ENCODE measurements at regions not wholly inside any gene's neighbourhood (a gene's known extent, or its start where the extent isn't known, plus 50 kb on each side); places are given as distances from the start of the nearest gene placed in this dataset.

DNA sequence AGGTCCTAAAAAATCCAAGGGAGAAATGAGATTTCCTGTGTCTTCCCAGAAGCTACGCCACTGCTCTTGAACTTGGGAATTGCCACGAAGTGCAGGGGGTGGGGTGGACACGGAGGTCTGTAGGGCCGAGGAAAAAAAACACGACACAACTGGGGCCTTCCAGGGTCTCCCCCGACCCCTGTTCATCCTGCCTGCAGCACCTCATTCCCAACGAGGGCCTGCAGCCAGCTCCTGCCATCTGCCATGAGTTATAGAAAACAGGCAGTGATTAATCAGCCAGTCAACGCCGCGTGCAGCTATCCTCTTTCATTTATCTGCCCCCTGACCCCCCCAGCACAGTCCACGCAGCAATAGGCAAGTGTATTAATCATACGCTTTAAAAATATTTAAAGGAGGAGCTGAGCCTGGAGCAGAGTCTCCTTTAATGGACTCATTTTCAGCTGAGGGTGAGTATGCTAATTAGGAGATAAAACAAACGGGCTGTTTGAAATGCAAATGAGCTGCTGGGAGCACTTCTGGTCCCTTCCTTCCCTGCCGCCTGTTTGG is 209.9 kb downstream of the TFCP2L1 start:
- H3K4me3 ChIP-seq (ENCODE audit: low read depth, low read length): no peak overlapping the region
- TF ChIP-seq, protein P1, sequence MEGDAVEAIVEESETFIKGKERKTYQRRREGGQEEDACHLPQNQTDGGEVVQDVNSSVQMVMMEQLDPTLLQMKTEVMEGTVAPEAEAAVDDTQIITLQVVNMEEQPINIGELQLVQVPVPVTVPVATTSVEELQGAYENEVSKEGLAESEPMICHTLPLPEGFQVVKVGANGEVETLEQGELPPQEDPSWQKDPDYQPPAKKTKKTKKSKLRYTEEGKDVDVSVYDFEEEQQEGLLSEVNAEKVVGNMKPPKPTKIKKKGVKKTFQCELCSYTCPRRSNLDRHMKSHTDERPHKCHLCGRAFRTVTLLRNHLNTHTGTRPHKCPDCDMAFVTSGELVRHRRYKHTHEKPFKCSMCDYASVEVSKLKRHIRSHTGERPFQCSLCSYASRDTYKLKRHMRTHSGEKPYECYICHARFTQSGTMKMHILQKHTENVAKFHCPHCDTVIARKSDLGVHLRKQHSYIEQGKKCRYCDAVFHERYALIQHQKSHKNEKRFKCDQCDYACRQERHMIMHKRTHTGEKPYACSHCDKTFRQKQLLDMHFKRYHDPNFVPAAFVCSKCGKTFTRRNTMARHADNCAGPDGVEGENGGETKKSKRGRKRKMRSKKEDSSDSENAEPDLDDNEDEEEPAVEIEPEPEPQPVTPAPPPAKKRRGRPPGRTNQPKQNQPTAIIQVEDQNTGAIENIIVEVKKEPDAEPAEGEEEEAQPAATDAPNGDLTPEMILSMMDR (IDR thresholded peaks at IDR 0.05; ENCODE audit: control insufficient read depth, extremely low read depth, insufficient read depth): no peak
- peak; percentile 50 for DNase-seq (ENCODE audit: low read depth)

DNA sequence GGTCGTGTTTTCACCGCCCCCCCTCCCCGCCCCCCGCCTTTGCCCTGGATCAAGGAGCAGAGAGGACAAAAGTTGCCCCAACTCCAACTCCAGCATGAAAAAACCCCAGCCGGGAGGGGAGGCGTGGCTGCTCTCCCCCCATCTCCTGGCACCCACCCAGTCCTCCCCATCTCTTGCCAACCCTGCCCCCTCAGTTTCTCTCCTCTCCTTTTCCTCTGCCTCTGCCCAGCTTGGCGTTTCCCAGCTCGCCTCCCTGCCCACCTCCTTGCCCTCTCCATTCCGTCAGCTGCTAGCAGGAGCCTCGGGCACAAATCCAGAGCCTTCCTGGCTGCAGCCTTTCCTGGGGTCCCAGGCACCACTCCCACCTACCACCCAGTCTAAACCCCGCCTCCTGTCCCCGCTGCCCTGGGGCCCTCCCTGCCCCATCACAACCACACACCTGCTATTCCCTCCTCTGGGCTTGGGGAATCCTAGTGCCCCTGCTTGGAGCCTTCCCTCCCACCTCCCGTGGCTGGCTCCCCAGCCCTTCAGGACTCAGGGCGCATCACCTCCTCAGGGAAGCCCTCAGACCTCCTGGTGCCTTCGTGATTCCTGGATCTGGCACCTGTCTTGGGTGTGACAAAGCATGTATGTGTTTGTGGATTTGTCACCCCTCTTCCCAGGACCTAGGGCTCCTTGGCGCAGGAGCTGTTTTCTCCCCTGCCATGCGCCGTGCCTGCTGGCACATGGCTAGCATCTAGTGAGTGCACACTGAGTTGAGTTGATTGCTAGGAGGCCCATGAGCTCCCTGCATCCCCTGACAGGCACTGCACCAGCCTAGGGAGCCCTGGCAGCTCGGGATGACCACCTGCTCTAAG is 209.1 kb downstream of the TFCP2L1 start:
- TF ChIP-seq, protein P1 (IDR thresholded peaks at IDR 0.05; ENCODE audit: control insufficient read depth, extremely low read depth, insufficient read depth): no peak
- no peak overlapping the region for H3K4me3 ChIP-seq (ENCODE audit: low read depth, low read length)
- no peak for DNase-seq (ENCODE audit: low read depth)

DNA sequence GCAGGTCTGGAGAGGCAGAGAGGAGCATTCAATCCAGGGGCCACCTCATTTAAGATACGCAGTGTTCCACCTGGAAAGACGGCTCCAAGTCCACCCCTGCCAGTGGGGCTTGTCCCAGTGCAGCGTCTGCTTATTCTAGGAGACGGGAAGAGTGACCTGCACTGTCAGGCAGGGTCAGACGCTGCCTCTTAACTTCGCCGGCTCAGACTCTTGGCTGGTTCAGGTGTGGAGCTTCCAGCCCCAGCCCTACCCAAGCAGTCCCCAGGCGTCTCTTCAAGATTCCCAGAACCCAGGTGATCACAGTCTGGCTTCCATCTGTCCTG is 208.5 kb downstream of the TFCP2L1 start:
- H3K4me3 ChIP-seq (ENCODE audit: low read depth, low read length): no peak overlapping the region
- DNase-seq (ENCODE audit: low read depth): no peak
- TF ChIP-seq, protein P1 (IDR thresholded peaks at IDR 0.05; ENCODE audit: control insufficient read depth, extremely low read depth, insufficient read depth): no peak

DNA sequence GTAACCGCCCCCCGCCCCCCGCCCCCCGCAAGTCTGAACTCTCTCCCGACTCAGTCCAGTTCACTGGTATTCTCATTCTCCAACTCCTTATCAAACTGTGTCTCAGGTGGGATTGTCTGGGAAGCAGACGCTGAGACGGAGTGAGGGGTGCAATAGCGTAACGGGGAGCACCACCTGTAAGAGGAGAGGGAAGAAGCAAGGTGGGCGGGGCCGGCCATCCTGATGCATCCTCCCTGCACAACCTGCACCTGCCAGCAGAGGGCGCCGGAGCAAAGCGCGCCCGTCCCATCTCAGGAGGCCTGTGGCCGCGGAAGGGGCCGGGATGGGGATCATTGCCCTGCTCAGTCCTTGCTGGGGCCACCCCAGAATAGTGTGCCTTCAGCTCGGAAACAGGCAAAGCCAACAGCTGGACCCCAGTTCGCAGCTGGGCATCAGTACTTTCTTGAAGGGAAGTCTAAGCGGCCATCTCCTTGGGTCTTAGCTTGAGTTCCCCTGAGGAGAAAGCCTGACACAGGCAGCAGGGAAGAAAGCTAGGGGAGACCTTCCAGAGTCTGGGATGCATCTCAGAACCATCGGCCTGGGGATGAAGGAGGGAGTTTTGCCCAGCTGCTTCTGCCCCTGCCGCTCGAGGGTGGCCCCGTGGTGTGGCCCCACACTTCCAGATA is 208.0 kb downstream of the TFCP2L1 start:
- TF ChIP-seq, protein P1 (IDR thresholded peaks at IDR 0.05; ENCODE audit: control insufficient read depth, extremely low read depth, insufficient read depth): peak; percentile 95
- no peak for DNase-seq (ENCODE audit: low read depth)
- no peak overlapping the region for H3K4me3 ChIP-seq (ENCODE audit: low read depth, low read length)

DNA sequence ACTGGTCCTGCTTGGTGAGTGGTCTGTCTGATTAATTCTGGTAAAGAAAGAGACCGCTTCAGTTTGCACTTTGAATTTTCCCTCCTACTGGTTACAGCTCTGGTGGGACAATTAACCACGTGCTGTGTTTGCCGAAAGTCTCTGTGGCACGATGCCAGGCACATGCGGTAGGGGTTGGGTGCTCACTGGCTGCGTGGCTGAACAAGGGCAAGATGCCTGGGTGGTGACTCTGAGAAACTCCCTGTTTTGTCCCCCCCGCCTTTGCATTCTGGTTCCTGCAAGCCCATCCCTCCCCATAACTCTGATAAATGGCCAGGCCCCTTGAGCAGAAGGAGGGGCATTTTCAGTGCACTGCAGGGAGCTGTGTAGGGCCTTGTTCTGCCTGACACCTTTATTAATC is 206.1 kb downstream of the TFCP2L1 start:
- no peak for DNase-seq (ENCODE audit: low read depth)
- no peak overlapping the region for H3K4me3 ChIP-seq (ENCODE audit: low read depth, low read length)
- TF ChIP-seq, protein P1 (IDR thresholded peaks at IDR 0.05; ENCODE audit: control insufficient read depth, extremely low read depth, insufficient read depth): no peak

DNA sequence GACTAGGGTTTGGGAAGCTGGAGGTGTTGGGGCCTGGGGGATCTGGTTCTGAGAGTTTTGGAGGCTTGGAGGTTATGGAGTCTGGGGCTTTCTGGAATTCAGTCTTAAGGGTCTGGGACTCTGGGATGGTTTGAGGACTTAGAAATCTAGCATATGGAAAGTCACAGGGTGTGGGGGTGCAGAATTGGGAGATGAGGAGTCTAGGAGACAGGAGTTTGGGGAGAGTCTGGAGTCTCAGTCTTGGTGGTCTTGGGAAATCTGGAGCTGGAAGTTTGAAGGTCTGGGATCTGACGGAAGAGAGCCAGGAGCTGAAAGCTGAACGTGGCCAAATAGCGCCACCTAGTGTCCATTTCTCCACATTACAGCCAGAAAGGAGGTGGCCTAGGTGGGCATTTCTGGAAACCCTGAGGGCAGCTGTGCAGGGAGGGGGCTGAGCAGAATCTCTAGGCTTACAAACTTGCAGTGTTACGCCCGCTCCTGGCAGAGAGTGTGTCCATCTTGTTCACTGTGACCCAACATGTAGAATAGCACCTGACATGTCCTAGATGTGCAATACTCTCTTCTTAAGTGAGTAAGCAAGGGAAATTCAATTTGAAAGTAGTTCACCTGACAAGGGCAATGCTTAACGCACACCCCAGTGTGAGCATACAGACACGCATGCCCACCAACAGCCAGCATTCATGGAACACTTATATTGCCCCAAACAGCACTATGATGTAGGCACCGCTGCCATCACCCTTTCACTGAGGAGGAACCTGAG is 204.8 kb downstream of the TFCP2L1 start:
- DNase-seq (ENCODE audit: low read depth): no peak
- H3K4me3 ChIP-seq (ENCODE audit: low read depth, low read length): no peak overlapping the region
- TF ChIP-seq, protein P1 (IDR thresholded peaks at IDR 0.05; ENCODE audit: control insufficient read depth, extremely low read depth, insufficient read depth): peak; percentile 85

Measured in LNCaP clone FGC (cell line).